GM13977 (cell line): ENCODE measurements at regions not wholly inside any gene's neighbourhood (a gene's known extent, or its start where the extent isn't known, plus 50 kb on each side); places are given as distances from the start of the nearest gene placed in this dataset.
A peak's percentile ranks its signal among the peaks of the same experiment; 100 is the strongest.

ENCODE experiments used
- DNase-seq: peaks from one replicate; pipeline ENCODE4 v3.0.0; 2012; ENCODE audit warnings: low spot score
- in situ Hi-C: fragments of 300-500 bp; cut with MboI; formaldehyde crosslinking; loops from one replicate; pipeline ENCODE4 v1.12.0; 2022; ENCODE audit warnings: low sequenced_read_pairs, low pct_unique_long_range_greater_than_20kb, mixed read lengths, inconsistent platforms; ENCODE audit not compliant: unreplicated experiment
- TF ChIP-seq, protein P1 (sequence below): IDR thresholded peaks from 2 replicates; pipeline ENCODE4 v1.5.1; 2012; ENCODE audit warnings: mild to moderate bottlenecking, control low read depth; ENCODE audit not compliant: insufficient read depth; ENCODE audit errors: extremely low read depth, missing control alignments

GRCh38 chr6:87908978-87909811, 138.4 kb upstream of the SPACA1 start:
- no peak for DNase-seq
- TF ChIP-seq, protein P1, sequence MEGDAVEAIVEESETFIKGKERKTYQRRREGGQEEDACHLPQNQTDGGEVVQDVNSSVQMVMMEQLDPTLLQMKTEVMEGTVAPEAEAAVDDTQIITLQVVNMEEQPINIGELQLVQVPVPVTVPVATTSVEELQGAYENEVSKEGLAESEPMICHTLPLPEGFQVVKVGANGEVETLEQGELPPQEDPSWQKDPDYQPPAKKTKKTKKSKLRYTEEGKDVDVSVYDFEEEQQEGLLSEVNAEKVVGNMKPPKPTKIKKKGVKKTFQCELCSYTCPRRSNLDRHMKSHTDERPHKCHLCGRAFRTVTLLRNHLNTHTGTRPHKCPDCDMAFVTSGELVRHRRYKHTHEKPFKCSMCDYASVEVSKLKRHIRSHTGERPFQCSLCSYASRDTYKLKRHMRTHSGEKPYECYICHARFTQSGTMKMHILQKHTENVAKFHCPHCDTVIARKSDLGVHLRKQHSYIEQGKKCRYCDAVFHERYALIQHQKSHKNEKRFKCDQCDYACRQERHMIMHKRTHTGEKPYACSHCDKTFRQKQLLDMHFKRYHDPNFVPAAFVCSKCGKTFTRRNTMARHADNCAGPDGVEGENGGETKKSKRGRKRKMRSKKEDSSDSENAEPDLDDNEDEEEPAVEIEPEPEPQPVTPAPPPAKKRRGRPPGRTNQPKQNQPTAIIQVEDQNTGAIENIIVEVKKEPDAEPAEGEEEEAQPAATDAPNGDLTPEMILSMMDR, result no peak
- in situ Hi-C loops, result no loop called here

GRCh38 chr6:87907521-87907920, 140.1 kb upstream of the SPACA1 start:
- DNase-seq, result no peak
- in situ Hi-C loops, result no loop called here

DNA sequence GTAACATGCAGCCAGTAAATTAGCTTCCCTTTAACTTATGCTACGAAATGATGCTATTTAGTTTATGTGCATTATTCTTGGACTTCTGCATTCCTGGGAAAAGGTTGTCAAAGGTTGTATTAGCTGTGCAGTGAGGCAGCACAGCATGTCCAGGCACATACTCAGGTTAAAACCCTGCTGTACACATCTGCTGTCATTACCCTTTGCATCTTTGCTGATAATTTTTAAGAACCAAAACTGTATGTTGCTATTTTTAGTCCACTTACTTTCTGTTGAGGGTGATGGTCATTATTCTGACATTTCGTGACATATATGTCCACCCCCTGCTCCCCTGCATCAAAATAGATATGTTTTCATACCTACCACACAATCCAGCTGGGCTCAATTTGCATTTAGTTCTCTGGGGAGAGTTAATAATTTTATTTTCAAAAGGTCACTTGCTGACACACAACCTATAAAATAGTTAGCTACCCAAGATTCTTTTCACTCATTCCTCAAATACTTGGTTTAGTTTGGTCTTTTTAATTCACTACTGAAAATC, 142.5 kb upstream of the SPACA1 start:
- in situ Hi-C loops, result no loop called here
- DNase-seq, result peak; percentile 53
- TF ChIP-seq, protein P1, result no peak

More at GRCh38 chr6:87907521-87907920, 140.1 kb upstream of the SPACA1 start:
- TF ChIP-seq, protein P1, result no peak

- in situ Hi-C loops, result no loop called here
- DNase-seq, result no peak
- TF ChIP-seq, protein P1, result no peak
These were observed 143.6 kb upstream of the SPACA1 start for GRCh38 chr6:87904011-87904410.

DNA sequence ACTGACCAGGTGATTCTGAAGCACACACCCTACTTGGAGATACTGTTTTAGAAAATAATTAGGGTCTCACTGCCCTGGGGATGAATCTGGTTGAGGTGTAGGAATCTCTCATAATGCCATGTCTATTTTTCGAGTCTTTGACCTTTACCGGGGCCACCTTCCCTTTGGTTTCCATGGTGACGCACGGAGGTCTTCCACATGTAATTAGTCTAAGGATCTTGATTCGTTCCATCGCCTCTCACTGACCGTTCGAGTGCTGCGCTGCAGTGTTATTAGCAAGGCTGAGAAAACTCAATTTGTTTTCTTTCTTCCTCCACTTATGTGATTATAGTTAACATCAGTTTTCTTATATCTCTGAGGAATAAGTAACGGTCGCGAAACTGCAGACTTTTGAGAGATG, 144.3 kb upstream of the SPACA1 start:
- TF ChIP-seq, protein P1, result no peak
- no peak for DNase-seq
- in situ Hi-C loops, result no loop called here

DNA sequence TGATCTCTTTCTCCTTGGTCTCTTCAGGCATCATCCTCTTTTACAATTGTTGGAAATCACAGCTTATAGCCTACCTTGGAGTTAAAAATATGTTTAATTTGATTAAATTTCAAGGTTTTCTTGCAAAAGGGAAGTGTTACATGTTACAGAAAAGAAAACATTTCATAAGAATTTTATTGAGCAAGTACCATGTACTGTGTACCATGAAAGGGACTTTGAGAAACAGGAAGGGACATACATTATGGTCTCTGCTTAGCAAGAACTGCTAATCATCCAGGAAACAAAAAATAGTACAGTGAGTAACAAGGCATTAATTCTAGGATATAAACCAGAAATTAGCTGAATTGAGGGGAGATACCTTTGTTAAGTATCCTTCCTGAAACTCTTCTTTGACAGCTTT, 145.3 kb upstream of the SPACA1 start:
- in situ Hi-C loops, result no loop called here
- TF ChIP-seq, protein P1, result no peak
- DNase-seq, result no peak
